ENCODE measurements at regions not wholly inside any gene's neighbourhood (a gene's known extent, or its start where the extent isn't known, plus 50 kb on each side); places are given as distances from the start of the nearest gene placed in this dataset.

- H3K9me3 ChIP-seq = no peaks in the 10 kb centered on the region
- no peak overlapping the region for H3K27ac ChIP-seq
- no peaks in the 10 kb centered on the region for H3K36me3 ChIP-seq
- H3K4me1 ChIP-seq = no peaks in the 10 kb centered on the region
- H3K27me3 ChIP-seq = no peaks in the 10 kb centered on the region
- no peak for TF ChIP-seq POLR2A (IDR thresholded peaks at IDR 0.05)
- no peak for TF ChIP-seq CTCF (IDR thresholded peaks at IDR 0.05)
- no peak overlapping the region for H3K4me3 ChIP-seq (replicated peaks in 1 of 3)
- DNase-seq = no peak
- intact Hi-C loops (cut with DNase I) = no loop called here
- 75 to 80% methylated on average over 3 of the region's 3 CpGs for WGBS, 2 donors
Observed at GRCh38 chr10:58885146-58885545, 291.3 kb upstream of the PHYHIPL start.

- H3K27ac ChIP-seq = no peak overlapping the region
- TF ChIP-seq CTCF (IDR thresholded peaks at IDR 0.05) (no peak), POLR2A (IDR thresholded peaks at IDR 0.05) (no peak)
- H3K4me1 ChIP-seq = no peaks in the 10 kb centered on the region
- WGBS, 2 donors = 65 to 81% methylated on average over 3 of the region's 3 CpGs
- no peaks in the 10 kb centered on the region for H3K36me3 ChIP-seq
- no peaks in the 10 kb centered on the region for H3K9me3 ChIP-seq
- no peak for DNase-seq
- no peaks in the 10 kb centered on the region for H3K27me3 ChIP-seq
- no peak overlapping the region for H3K4me3 ChIP-seq (replicated peaks in 1 of 3)
- intact Hi-C loops (cut with DNase I) = no loop called here
Observed at GRCh38 chr10:58885686-58886345, 290.6 kb upstream of the PHYHIPL start.

- intact Hi-C loops (cut with DNase I) = no loop called here
- Histone ChIP-seq H3K27ac (no peak overlapping the region), H3K36me3 (no peaks in the 10 kb centered on the region), H3K9me3 (no peaks in the 10 kb centered on the region), H3K4me3 (replicated peaks in 1 of 3) (no peak overlapping the region), H3K4me1 (no peaks in the 10 kb centered on the region), H3K27me3 (no peaks in the 10 kb centered on the region)
- DNase-seq = no peak
- 54 to 63% methylated on average over 2 of the region's 2 CpGs for WGBS, 2 donors
- TF ChIP-seq CTCF (IDR thresholded peaks at IDR 0.05) (no peak), POLR2A (IDR thresholded peaks at IDR 0.05) (no peak)
Observed at GRCh38 chr10:58886406-58886805, 290.0 kb upstream of the PHYHIPL start.

GRCh38 chr10:58887474-58887873 is 289.0 kb upstream of the PHYHIPL start:
- TF ChIP-seq POLR2A (IDR thresholded peaks at IDR 0.05) = no peak
- TF ChIP-seq CTCF (IDR thresholded peaks at IDR 0.05) = no peak
- Histone ChIP-seq H3K27me3 (no peaks in the 10 kb centered on the region), H3K27ac (no peak overlapping the region), H3K4me3 (replicated peaks in 1 of 3) (no peak overlapping the region), H3K9me3 (no peaks in the 10 kb centered on the region), H3K36me3 (no peaks in the 10 kb centered on the region), H3K4me1 (peaks cover 0 to 8% of the 10 kb centered on the region in 2 donors)
- 92 to 93% methylated on average over 2 of the region's 2 CpGs for WGBS, 2 donors
- intact Hi-C loops (cut with DNase I) = no loop called here
- no peak for DNase-seq

GRCh38 chr10:58888957-58889356 is 287.5 kb upstream of the PHYHIPL start:
- Histone ChIP-seq H3K4me1 (peaks cover 0 to 9% of the 10 kb centered on the region in 2 donors), H3K9me3 (no peaks in the 10 kb centered on the region), H3K36me3 (no peaks in the 10 kb centered on the region), H3K4me3 (replicated peaks in 1 of 3) (no peak overlapping the region), H3K27me3 (no peaks in the 10 kb centered on the region), H3K27ac (no peak overlapping the region)
- no peak for DNase-seq
- TF ChIP-seq CTCF (IDR thresholded peaks at IDR 0.05) = no peak
- no peak for TF ChIP-seq POLR2A (IDR thresholded peaks at IDR 0.05)
- WGBS, 2 donors = 60 to 84% methylated on average over 3 of the region's 3 CpGs
- intact Hi-C loops (cut with DNase I) = no loop called here
